Endothelial cell of umbilical vein (primary cell): ENCODE measurements at regions not wholly inside any gene's neighbourhood (a gene's known extent, or its start where the extent isn't known, plus 50 kb on each side); places are given as distances from the start of the nearest gene placed in this dataset.

Experiments used
- EZH2 ChIP-seq: IDR thresholded peaks from 2 replicates; pipeline ENCODE4 v1.6.1; 2012; ENCODE audit warnings: borderline replicate concordance, low read depth, mild to moderate bottlenecking, moderate library complexity, low read length, inconsistent platforms; ENCODE audit not compliant: severe bottlenecking
- FOS ChIP-seq: IDR thresholded peaks from 2 replicates; pipeline ENCODE4 v1.6.1; 2011; ENCODE audit warnings: mild to moderate bottlenecking, low read length, moderate library complexity, borderline replicate concordance; ENCODE audit not compliant: insufficient read depth
- MYC ChIP-seq: IDR thresholded peaks from one replicate; pipeline ENCODE4 v1.6.1; 2011; ENCODE audit warnings: mild to moderate bottlenecking, low read depth, low read length
- POLR2A ChIP-seq: IDR thresholded peaks from 2 replicates; pipeline ENCODE4 v1.6.1; 2012; ENCODE audit warnings: low read depth, mild to moderate bottlenecking, control low read depth, low read length
- POLR2AphosphoS5 ChIP-seq: IDR thresholded peaks from 2 replicates; pipeline ENCODE4 v1.6.1; 2012; ENCODE audit warnings: low read depth, mild to moderate bottlenecking, control low read depth, low read length, moderate library complexity; ENCODE audit not compliant: insufficient read depth
- TF ChIP-seq, protein P1 (sequence below), 2 donors: IDR thresholded peaks; 1 replicate in 1 of 2; 2 replicates in 1 of 2; pipeline ENCODE4 v1.5.1; 2011; ENCODE audit warnings: low read length in 2 of 2, mild to moderate bottlenecking in 2 of 2, moderate library complexity in 2 of 2, control low read depth in 1 of 2, inconsistent platforms in 1 of 2, low read depth in 1 of 2; ENCODE audit not compliant: insufficient read depth in 1 of 2; ENCODE audit errors: extremely low read depth in 1 of 2

DNA sequence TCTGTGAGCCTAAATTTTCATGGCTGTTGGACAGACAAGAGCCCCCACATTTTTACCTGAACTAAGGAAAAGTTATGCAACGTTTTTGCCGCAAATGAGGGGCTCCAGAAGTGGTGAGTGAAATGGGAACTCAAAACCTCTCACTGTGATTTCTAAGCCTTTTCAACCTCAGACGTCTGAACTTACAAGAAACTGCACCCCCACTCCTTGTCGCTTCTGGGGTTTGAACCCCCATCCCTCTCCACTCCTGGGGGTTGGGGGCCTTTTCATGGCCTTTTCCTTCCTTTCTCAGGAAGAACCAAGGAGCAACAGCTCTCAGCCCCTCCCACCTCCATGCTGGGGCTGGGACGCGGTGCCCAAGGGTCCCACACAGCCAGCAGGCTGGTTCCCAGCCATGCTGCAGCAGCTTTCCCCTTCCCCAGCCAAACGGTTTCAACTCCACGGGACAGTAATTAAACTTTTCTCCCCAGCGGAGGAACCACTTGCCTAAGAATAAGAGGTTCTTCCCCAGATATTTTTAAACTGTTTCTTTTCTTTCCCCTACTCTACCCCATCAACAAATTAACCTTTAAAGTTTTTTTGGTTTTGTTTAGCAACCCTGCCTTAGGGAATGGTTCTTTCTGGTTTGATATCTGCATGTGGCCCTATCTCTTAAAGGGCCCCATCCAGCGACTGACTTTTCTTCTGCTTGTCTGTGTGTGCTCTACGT, 387.6 kb upstream of the CBLB start:
- TF ChIP-seq POLR2A (no peak), FOS (no peak), POLR2AphosphoS5 (no peak), MYC (no peak), EZH2 (no peak)
- TF ChIP-seq, protein P1, sequence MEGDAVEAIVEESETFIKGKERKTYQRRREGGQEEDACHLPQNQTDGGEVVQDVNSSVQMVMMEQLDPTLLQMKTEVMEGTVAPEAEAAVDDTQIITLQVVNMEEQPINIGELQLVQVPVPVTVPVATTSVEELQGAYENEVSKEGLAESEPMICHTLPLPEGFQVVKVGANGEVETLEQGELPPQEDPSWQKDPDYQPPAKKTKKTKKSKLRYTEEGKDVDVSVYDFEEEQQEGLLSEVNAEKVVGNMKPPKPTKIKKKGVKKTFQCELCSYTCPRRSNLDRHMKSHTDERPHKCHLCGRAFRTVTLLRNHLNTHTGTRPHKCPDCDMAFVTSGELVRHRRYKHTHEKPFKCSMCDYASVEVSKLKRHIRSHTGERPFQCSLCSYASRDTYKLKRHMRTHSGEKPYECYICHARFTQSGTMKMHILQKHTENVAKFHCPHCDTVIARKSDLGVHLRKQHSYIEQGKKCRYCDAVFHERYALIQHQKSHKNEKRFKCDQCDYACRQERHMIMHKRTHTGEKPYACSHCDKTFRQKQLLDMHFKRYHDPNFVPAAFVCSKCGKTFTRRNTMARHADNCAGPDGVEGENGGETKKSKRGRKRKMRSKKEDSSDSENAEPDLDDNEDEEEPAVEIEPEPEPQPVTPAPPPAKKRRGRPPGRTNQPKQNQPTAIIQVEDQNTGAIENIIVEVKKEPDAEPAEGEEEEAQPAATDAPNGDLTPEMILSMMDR (IDR thresholded peaks at IDR 0.05; ENCODE audit: extremely low read depth in 1 of 2, insufficient read depth in 1 of 2, low read depth in 1 of 2, low read length in 2 of 2), result no peak
